ENCODE measurements at regions not wholly inside any gene's neighbourhood (a gene's known extent, or its start where the extent isn't known, plus 50 kb on each side); places are given as distances from the start of the nearest gene placed in this dataset.

DNA sequence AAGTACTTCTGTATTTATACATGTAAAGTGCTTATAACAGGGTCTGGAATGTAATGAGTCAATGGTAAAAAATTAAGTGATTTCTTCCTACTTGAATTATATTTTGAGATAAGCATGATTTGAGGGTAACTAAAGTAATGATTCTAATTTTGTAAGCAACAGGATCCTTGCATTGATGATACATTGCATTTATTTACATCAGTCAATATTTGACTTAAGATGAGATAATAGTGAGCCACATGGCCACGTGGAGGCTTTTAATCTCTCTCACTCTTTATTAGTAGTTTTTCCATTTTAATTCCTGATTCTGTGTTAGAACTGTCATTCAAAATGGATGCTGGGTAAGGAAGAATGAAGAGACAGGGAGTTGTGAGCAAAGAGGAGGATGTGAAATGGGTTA, 298.1 kb upstream of the PRICKLE1 start:
- CTCF ChIA-PET, result no interaction called here
- POLR2A ChIA-PET, result no interaction called here
- no peak overlapping the region for H3K4me3 ChIP-seq (ENCODE audit: low read depth, low read length)
- TF ChIP-seq ZNF837 (tag by site-specific recombination; IDR thresholded peaks at IDR 0.05) (no peak), ZNF558 (tag by site-specific recombination; IDR thresholded peaks at IDR 0.05) (no peak), BCL6B (tag by site-specific recombination; IDR thresholded peaks at IDR 0.05) (no peak), ZNF2 (tag by site-specific recombination; IDR thresholded peaks at IDR 0.05) (no peak), TRIM28 (IDR thresholded peaks at IDR 0.05; ENCODE audit: borderline replicate concordance, low read length) (no peak), ZNF354C (tag by site-specific recombination; IDR thresholded peaks at IDR 0.05; ENCODE audit: borderline replicate concordance, low read depth) (no peak), ZFP69B (tag by site-specific recombination; IDR thresholded peaks at IDR 0.05) (no peak), REST (tag by site-specific recombination; IDR thresholded peaks at IDR 0.05) (no peak), BCL11B (tag by site-specific recombination; IDR thresholded peaks at IDR 0.05; ENCODE audit: low read depth) (no peak), ZNF280C (tag by site-specific recombination; IDR thresholded peaks at IDR 0.05) (no peak), MYNN (tag by site-specific recombination; IDR thresholded peaks at IDR 0.05; ENCODE audit: borderline replicate concordance) (no peak)
- TF ChIP-seq, protein P1, sequence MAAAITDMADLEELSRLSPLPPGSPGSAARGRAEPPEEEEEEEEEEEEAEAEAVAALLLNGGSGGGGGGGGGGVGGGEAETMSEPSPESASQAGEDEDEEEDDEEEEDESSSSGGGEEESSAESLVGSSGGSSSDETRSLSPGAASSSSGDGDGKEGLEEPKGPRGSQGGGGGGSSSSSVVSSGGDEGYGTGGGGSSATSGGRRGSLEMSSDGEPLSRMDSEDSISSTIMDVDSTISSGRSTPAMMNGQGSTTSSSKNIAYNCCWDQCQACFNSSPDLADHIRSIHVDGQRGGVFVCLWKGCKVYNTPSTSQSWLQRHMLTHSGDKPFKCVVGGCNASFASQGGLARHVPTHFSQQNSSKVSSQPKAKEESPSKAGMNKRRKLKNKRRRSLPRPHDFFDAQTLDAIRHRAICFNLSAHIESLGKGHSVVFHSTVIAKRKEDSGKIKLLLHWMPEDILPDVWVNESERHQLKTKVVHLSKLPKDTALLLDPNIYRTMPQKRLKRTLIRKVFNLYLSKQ (tag by site-specific recombination; IDR thresholded peaks at IDR 0.05; ENCODE audit: borderline replicate concordance), result no peak
- H3K27ac ChIP-seq (ENCODE audit: extremely low read depth, low read depth, low read length), result no peak overlapping the region
- 0 out of 2 replicates have a peak, but pooled peaks cover under 1% of the 10 kb centered on the region for H3K4me1 ChIP-seq (ENCODE audit: control insufficient read depth, insufficient read depth, low read length)
- H3K36me3 ChIP-seq (ENCODE audit: control insufficient read depth in 2 of 2, insufficient read depth in 1 of 2, low read length in 2 of 2), result no peaks in the 10 kb centered on the region
- no peaks in the 10 kb centered on the region for H3K9me3 ChIP-seq (ENCODE audit: control insufficient read depth, insufficient read depth, low read depth, low read length)

DNA sequence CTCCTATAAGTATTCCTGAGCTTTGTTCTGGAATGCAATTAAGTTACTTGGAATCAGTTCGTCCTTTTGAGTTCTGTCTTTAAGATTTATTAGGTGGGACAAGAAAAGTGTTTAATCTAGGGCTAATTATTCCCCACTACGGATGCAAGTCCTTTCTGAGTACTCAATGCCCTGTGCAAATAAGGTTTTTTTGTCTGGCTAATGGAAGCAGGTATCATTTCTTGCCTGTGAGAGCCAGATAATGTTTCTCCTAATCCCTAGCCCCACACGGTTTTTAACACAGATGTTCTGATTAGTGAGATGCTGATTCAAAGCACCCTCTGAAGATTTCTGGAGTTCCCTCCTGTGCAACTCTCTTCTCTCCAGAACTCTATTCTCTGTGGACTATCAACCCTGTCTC, 296.6 kb upstream of the PRICKLE1 start:
- H3K4me3 ChIP-seq (ENCODE audit: low read depth, low read length), result no peak overlapping the region
- ChIA-PET CTCF (interaction anchor here (0.7 kb wide), 1 partner anchor 52 kb away, joined by 3 read pairs; no protein-coding TSS in a partner anchor), POLR2A (no interaction called here)
- no peak overlapping the region for H3K27ac ChIP-seq (ENCODE audit: extremely low read depth, low read depth, low read length)
- H3K9me3 ChIP-seq (ENCODE audit: control insufficient read depth, insufficient read depth, low read depth, low read length), result no peaks in the 10 kb centered on the region
- no peaks in the 10 kb centered on the region for H3K4me1 ChIP-seq (ENCODE audit: control insufficient read depth, insufficient read depth, low read length)
- H3K36me3 ChIP-seq (ENCODE audit: control insufficient read depth in 2 of 2, insufficient read depth in 1 of 2, low read length in 2 of 2), result no peaks in the 10 kb centered on the region
- TF ChIP-seq ZNF664 (tag by site-specific recombination; IDR thresholded peaks at IDR 0.05) (no peak), ZNF221 (tag by site-specific recombination; IDR thresholded peaks at IDR 0.05; ENCODE audit: borderline replicate concordance) (no peak), ZNF140 (tag by site-specific recombination; IDR thresholded peaks at IDR 0.05) (no peak), ZNF133 (tag by site-specific recombination; IDR thresholded peaks at IDR 0.05) (no peak), ZNF112 (tag by site-specific recombination; IDR thresholded peaks at IDR 0.05) (no peak), ZNF600 (tag by site-specific recombination; IDR thresholded peaks at IDR 0.05) (no peak), ZNF660 (tag by site-specific recombination; IDR thresholded peaks at IDR 0.05) (no peak), KLF1 (tag by site-specific recombination; IDR thresholded peaks at IDR 0.05) (no peak), ZNF571 (tag by site-specific recombination; IDR thresholded peaks at IDR 0.05) (no peak), GLIS2 (tag by site-specific recombination; IDR thresholded peaks at IDR 0.05) (no peak), YY2 (tag by site-specific recombination; IDR thresholded peaks at IDR 0.05) (no peak), ZNF473 (tag by site-specific recombination; IDR thresholded peaks at IDR 0.05) (no peak)
- TF ChIP-seq, protein P2, sequence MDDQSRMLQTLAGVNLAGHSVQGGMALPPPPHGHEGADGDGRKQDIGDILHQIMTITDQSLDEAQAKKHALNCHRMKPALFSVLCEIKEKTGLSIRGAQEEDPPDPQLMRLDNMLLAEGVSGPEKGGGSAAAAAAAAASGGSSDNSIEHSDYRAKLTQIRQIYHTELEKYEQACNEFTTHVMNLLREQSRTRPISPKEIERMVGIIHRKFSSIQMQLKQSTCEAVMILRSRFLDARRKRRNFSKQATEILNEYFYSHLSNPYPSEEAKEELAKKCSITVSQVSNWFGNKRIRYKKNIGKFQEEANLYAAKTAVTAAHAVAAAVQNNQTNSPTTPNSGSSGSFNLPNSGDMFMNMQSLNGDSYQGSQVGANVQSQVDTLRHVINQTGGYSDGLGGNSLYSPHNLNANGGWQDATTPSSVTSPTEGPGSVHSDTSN (CRISPR knock-in tag; IDR thresholded peaks at IDR 0.05), result no peak
- TF ChIP-seq, protein P3, sequence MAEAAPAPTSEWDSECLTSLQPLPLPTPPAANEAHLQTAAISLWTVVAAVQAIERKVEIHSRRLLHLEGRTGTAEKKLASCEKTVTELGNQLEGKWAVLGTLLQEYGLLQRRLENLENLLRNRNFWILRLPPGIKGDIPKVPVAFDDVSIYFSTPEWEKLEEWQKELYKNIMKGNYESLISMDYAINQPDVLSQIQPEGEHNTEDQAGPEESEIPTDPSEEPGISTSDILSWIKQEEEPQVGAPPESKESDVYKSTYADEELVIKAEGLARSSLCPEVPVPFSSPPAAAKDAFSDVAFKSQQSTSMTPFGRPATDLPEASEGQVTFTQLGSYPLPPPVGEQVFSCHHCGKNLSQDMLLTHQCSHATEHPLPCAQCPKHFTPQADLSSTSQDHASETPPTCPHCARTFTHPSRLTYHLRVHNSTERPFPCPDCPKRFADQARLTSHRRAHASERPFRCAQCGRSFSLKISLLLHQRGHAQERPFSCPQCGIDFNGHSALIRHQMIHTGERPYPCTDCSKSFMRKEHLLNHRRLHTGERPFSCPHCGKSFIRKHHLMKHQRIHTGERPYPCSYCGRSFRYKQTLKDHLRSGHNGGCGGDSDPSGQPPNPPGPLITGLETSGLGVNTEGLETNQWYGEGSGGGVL (tag by site-specific recombination; IDR thresholded peaks at IDR 0.05), result no peak
